Keratinocyte (primary cell): ENCODE measurements at regions not wholly inside any gene's neighbourhood (a gene's known extent, or its start where the extent isn't known, plus 50 kb on each side); places are given as distances from the start of the nearest gene placed in this dataset.

Experiments
- CTCF ChIP-seq, 3 experiments: IDR thresholded peaks in 1 of 3; conservative IDR thresholded peaks in 1 of 3; optimal IDR thresholded peaks in 1 of 3; 2 replicates in 2 of 3; 3 replicates in 1 of 3; pipeline versions ENCODE3 to v1.5.1; 2011; ENCODE audit warnings: low read length in 3 of 3, mild to moderate bottlenecking in 3 of 3, moderate library complexity in 2 of 3, control low read depth in 1 of 3, inconsistent platforms in 1 of 3; ENCODE audit not compliant: insufficient read depth in 2 of 3; ENCODE audit errors: extremely low read depth in 1 of 3
- EZH2 ChIP-seq: IDR thresholded peaks from one replicate; pipeline ENCODE4 v1.6.1; 2012; ENCODE audit warnings: inconsistent platforms, mild to moderate bottlenecking, low read length, moderate library complexity

DNA sequence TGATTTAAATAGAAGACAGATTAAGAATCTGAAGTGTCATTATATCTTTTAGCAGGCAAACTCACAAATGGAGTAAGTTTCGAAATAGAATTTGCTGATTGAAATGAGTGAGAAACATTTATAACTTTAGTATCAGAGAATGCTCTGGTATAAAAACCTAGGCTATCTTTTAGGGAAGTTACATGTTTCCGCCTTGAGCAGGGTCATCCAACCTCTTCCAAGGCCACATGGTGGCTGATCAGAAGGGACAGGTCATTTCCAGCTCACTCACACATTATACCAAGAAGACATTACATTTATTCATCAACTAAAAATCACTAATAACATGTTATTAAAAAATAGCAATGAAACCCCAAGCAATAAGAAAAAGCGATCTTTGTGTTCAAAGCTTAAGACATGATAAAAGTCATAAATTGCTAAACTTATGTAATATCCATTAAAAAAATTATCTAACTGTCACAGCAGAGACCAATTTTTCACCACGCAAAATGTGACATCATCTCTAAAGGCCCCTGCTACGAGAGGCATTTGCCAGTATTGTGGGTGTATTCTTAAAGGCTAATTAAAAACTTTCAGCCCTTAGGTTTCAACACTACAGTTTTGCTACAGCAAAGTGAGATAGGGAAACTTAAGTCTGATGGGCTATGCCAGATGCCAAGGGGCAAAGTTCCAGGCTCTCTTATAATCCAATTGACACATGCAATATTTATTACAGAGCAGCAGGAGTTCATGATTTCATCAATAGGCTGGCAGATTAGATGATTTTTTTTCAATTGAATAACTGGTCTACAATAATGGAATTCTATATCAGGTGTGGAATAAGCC, 240.4 kb upstream of the TBL1XR1 start:
- TF ChIP-seq CTCF (optimal IDR thresholded peaks at IDR 0.05 in 1 of 3, IDR thresholded peaks at IDR 0.05 in 1 of 3, conservative IDR thresholded peaks at IDR 0.05 in 1 of 3; ENCODE audit: extremely low read depth in 1 of 3, insufficient read depth in 2 of 3, low read length in 3 of 3), result no peak
- no peak for TF ChIP-seq EZH2
